K562 (cell line): ENCODE measurements at regions not wholly inside any gene's neighbourhood (a gene's known extent, or its start where the extent isn't known, plus 50 kb on each side); places are given as distances from the start of the nearest gene placed in this dataset.

Source experiments
- ATAC-seq: fragments of 200-7000 bp; cut with Tn5 transposase; 3 replicates; pipeline ENCODE4 v1.9.1; 2020; ENCODE audit warnings: moderate library complexity
- BruUV-seq: library from RNA; stranded (reverse); fragments of 400-500 nt; replicated peaks from 2 replicates; lab custom pipeline; 2021; lab: Mats Ljungman, UMichigan
- CTCF ChIA-PET: fragments of 300-600 bp; formaldehyde crosslinking; extraction: SDS; loops from one replicate; lab custom pipeline; 2021; ENCODE audit warnings: low intra/inter-chr PET ratio; lab: Yijun Ruan, JAX
- POLR2A ChIA-PET: fragments of 300-600, 350-650 bp; sonication (Branson Sonifier 250); formaldehyde crosslinking; extraction: SDS; loops from one replicate; lab custom pipeline; 2021; ENCODE audit warnings: antibody characterized with exemption, inconsistent platforms; lab: Yijun Ruan, JAX
- DNase-seq, 4 experiments: peaks; one replicate each; pipeline versions ENCODE4 v3.0.0 to v3.0.0-alpha.2; 2011 to 2018; ENCODE audit warnings: low spot score in 3 of 4, mixed read lengths in 3 of 4; ENCODE audit errors: extremely low read depth in 1 of 4
- FAIRE-seq: peaks from 2 replicates; lab custom pipeline; 2011; peaks lifted over from hg19 to GRCh38; lab: Jason Lieb, UNC
- H2AFZ ChIP-seq: 2 replicates; pipeline ENCODE4 v1.6.0; 2011; ENCODE audit warnings: low read depth, low read length, control low read depth, inconsistent platforms
- H3K27ac ChIP-seq: fragments of 200-600 bp; 3 replicates; pipeline ENCODE4 v1.8.0; 2011; ENCODE audit warnings: low read depth, mild to moderate bottlenecking, control low read depth, inconsistent platforms, low read length, moderate library complexity, mixed read lengths; ENCODE audit errors: extremely low read depth
- H3K27me3 ChIP-seq, 2 experiments: fragments of 300-600 bp in 1 of 2; 2 replicates in 1 of 2; 3 replicates in 1 of 2; pipeline versions ENCODE4 v1.6.0 to v1.8.0; 2011; ENCODE audit warnings: inconsistent platforms in 2 of 2, low read length in 2 of 2, mild to moderate bottlenecking in 1 of 2, mixed read lengths in 1 of 2, moderate library complexity in 1 of 2; ENCODE audit not compliant: control insufficient read depth in 2 of 2, insufficient read depth in 2 of 2
- H3K36me3 ChIP-seq: fragments of 300-600 bp; 3 replicates; pipeline ENCODE4 v1.8.0; 2011; ENCODE audit warnings: mild to moderate bottlenecking, low read length, inconsistent platforms; ENCODE audit not compliant: control insufficient read depth, insufficient read depth
- H3K4me1 ChIP-seq, 2 experiments: fragments of 200-600 bp in 1 of 2; replicated peaks in 1 of 2; 2 replicates in 1 of 2; 3 replicates in 1 of 2; pipeline versions ENCODE4 v1.5.1 to v1.8.0; 2011; ENCODE audit warnings: inconsistent platforms in 2 of 2, low read length in 2 of 2, mild to moderate bottlenecking in 1 of 2, mixed read lengths in 1 of 2, moderate library complexity in 1 of 2; ENCODE audit not compliant: control insufficient read depth in 2 of 2, insufficient read depth in 2 of 2
- H3K4me2 ChIP-seq: 2 replicates; pipeline ENCODE4 v1.6.1; 2011; ENCODE audit warnings: low read length, control low read depth, inconsistent platforms, mixed read lengths; ENCODE audit not compliant: insufficient read depth
- H3K4me3 ChIP-seq: fragments of 200-600 bp; sonication (generic), shearing (Covaris generic); 2 replicates; pipeline ENCODE4 v1.5.1; 2016; ENCODE audit warnings: control low read depth, inconsistent platforms
- H3K79me2 ChIP-seq: fragments of 200-600 bp; 3 replicates; pipeline ENCODE4 v1.8.0; 2011; ENCODE audit warnings: low read length, inconsistent platforms; ENCODE audit not compliant: control insufficient read depth, insufficient read depth
- H3K9ac ChIP-seq, 2 experiments: 2 replicates each; pipeline versions ENCODE4 v1.6.0 to v1.6.1; 2011; ENCODE audit warnings: low read depth in 2 of 2, low read length in 2 of 2, control low read depth in 1 of 2, inconsistent platforms in 1 of 2, mild to moderate bottlenecking in 1 of 2, mixed read lengths in 1 of 2; ENCODE audit not compliant: insufficient read depth in 1 of 2
- H3K9me1 ChIP-seq: one replicate; pipeline ENCODE4 v1.6.0; 2011; ENCODE audit warnings: inconsistent platforms, mild to moderate bottlenecking, low read length, moderate library complexity; ENCODE audit not compliant: control insufficient read depth, insufficient read depth
- H3K9me3 ChIP-seq: replicated peaks from 2 replicates; pipeline ENCODE4 v1.5.1; 2011; ENCODE audit warnings: low read depth, low read length, inconsistent platforms; ENCODE audit not compliant: control insufficient read depth, insufficient read depth
- H4K20me1 ChIP-seq: replicated peaks from 2 replicates; pipeline ENCODE4 v1.6.1; 2011; ENCODE audit warnings: low read length, inconsistent platforms, mixed read lengths; ENCODE audit not compliant: control insufficient read depth, insufficient read depth
- DIDO1 ChIP-seq: fragments of 450-650 bp; IDR thresholded peaks from 2 replicates; pipeline ENCODE4 v1.6.1; 2016; ENCODE audit warnings: low read depth, missing biosample characterization, missing genetic modification characterization
- SAFB2 ChIP-seq: fragments of 200-400 bp; formaldehyde crosslinking; IDR thresholded peaks from 2 replicates; pipeline ENCODE4 v1.6.1; 2018; ENCODE audit warnings: borderline replicate concordance, low read length, low read depth, moderate library complexity; ENCODE audit not compliant: severe bottlenecking
- TOE1 ChIP-seq, 2 experiments: fragments of 450-650 bp in 1 of 2; sonication (generic) in 1 of 2; formaldehyde crosslinking in 1 of 2; IDR thresholded peaks; 2 replicates each; pipeline versions ENCODE4 v1.7.1 to v1.8.0; 2016 to 2022; ENCODE audit warnings: borderline replicate concordance in 2 of 2, mild to moderate bottlenecking in 2 of 2, antibody characterized with exemption in 1 of 2, inconsistent platforms in 1 of 2, low read depth in 1 of 2, missing genetic modification reagents in 1 of 2, moderate library complexity in 1 of 2
- ZEB2 ChIP-seq: fragments of 450-650 bp; IDR thresholded peaks from 2 replicates; pipeline ENCODE4 v1.6.1; 2016
- WGBS: fragments of 100-300 bp; shearing (Covaris generic); methylation state at CpG from one replicate; pipeline ENCODE4 v1.1.6; 2016; ENCODE audit warnings: low coverage, mixed read lengths; ENCODE audit not compliant: insufficient coverage; ENCODE audit errors: missing lambda C conversion rate; 5-methylcytosine and 5-hydroxymethylcytosine counted together
- in situ Hi-C: fragments of 300-500 bp; cut with MboI; formaldehyde crosslinking; loops from 4 replicates; pipeline ENCODE4 v1.15.0; 2018; ENCODE audit warnings: inconsistent platforms, mixed read lengths
- intact Hi-C: fragments of 100-400 bp; cut with micrococcal nuclease; formaldehyde crosslinking; loops from 2 replicates; pipeline ENCODE4 v1.14.2; 2022
- TF ChIP-seq, protein P1 (sequence below): sonication (generic); formaldehyde crosslinking; IDR thresholded peaks from 2 replicates; pipeline ENCODE4 v1.8.1; 2022; ENCODE audit warnings: missing genetic modification reagents
- TF ChIP-seq, protein P2 (sequence below): fragments of 250-450 bp; sonication (Bioruptor Pico); IDR thresholded peaks from 2 replicates; pipeline ENCODE4 v1.8.0; 2022; ENCODE audit warnings: moderate library complexity, mild to moderate bottlenecking, inconsistent platforms
- TF ChIP-seq, protein P3 (sequence below): fragments of 250-450 bp; sonication (Bioruptor Pico); IDR thresholded peaks from 2 replicates; pipeline ENCODE4 v1.8.0; 2021; ENCODE audit warnings: borderline replicate concordance, mild to moderate bottlenecking, moderate library complexity; ENCODE audit not compliant: poor library complexity, severe bottlenecking

DNA sequence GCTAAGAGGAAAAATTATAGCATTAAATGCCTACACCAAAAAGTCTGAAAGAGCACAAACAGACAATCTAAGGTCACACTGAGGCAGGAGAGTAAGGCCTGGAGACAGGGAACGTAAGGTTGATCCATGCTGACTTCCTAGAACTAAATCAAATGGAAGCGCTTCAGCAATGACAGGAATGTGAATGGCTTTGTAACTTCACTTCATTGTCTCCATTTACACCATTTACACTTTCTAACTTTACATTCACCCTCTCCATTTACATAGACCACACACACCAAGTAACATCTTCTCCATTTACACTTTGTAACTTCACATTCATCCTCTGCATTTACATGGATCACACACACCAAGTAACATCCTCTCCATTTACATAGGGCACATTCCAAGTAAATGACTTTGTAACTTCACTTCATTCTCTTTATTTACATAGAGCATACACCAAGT lies 103.1 kb upstream of the SPATS2L start:
- intact Hi-C loops (no loop called here), in situ Hi-C loops (no loop called here)
- FAIRE-seq (no peak), ATAC-seq (no peak), DNase-seq (no peak)
- BruUV-seq, result no TSS peak
- Histone ChIP-seq H2AFZ (no peak overlapping the region), H3K27ac (no peak overlapping the region), H3K4me3 (no peak overlapping the region), H3K36me3 (no peaks in the 10 kb centered on the region), H3K27me3 (no peaks in the 10 kb centered on the region), H3K4me2 (no peak overlapping the region), H4K20me1 (no peaks in the 10 kb centered on the region), H3K4me1 (no peaks in the 10 kb centered on the region; a peak in 1 of 5 replicates), H3K79me2 (no peaks in the 10 kb centered on the region), H3K9me1 (no peaks in the 10 kb centered on the region), H3K9ac (no peak overlapping the region), H3K9me3 (no peaks in the 10 kb centered on the region)
- ChIA-PET CTCF (no interaction called here), POLR2A (no interaction called here)
- TF ChIP-seq SAFB2, result no peak
- TF ChIP-seq DIDO1 (tag), result no peak
- no peak for TF ChIP-seq ZEB2
- TF ChIP-seq, protein P1, sequence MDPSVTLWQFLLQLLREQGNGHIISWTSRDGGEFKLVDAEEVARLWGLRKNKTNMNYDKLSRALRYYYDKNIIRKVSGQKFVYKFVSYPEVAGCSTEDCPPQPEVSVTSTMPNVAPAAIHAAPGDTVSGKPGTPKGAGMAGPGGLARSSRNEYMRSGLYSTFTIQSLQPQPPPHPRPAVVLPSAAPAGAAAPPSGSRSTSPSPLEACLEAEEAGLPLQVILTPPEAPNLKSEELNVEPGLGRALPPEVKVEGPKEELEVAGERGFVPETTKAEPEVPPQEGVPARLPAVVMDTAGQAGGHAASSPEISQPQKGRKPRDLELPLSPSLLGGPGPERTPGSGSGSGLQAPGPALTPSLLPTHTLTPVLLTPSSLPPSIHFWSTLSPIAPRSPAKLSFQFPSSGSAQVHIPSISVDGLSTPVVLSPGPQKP (CRISPR knock-in tag), result no peak
- TF ChIP-seq TOE1 (IDR thresholded peaks at IDR 0.05; ENCODE audit: borderline replicate concordance), result no peak
- no peak for TF ChIP-seq TOE1 (CRISPR knock-in tag; IDR thresholded peaks at IDR 0.05; ENCODE audit: borderline replicate concordance, low read depth)
- TF ChIP-seq, protein P2, sequence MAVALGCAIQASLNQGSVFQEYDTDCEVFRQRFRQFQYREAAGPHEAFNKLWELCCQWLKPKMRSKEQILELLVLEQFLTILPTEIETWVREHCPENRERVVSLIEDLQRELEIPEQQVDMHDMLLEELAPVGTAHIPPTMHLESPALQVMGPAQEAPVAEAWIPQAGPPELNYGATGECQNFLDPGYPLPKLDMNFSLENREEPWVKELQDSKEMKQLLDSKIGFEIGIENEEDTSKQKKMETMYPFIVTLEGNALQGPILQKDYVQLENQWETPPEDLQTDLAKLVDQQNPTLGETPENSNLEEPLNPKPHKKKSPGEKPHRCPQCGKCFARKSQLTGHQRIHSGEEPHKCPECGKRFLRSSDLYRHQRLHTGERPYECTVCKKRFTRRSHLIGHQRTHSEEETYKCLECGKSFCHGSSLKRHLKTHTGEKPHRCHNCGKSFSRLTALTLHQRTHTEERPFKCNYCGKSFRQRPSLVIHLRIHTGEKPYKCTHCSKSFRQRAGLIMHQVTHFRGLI (CRISPR knock-in tag), result no peak
- TF ChIP-seq, protein P3, sequence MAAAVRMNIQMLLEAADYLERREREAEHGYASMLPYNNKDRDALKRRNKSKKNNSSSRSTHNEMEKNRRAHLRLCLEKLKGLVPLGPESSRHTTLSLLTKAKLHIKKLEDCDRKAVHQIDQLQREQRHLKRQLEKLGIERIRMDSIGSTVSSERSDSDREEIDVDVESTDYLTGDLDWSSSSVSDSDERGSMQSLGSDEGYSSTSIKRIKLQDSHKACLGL (CRISPR knock-in tag), result no peak
- 20% methylated on average over 2 of the region's 2 CpGs for WGBS
